Neural progenitor cell (in vitro differentiated cells): ENCODE measurements at regions not wholly inside any gene's neighbourhood (a gene's known extent, or its start where the extent isn't known, plus 50 kb on each side); places are given as distances from the start of the nearest gene placed in this dataset.

ENCODE experiments used
- CTCF ChIP-seq: fragments of 200-600 bp; sonication (generic); IDR thresholded peaks from 2 replicates; pipeline ENCODE4 v1.5.1; 2017; ENCODE audit warnings: antibody characterized with exemption, mild to moderate bottlenecking
- EZH2phosphoT487 ChIP-seq: fragments of 200-600 bp; sonication (generic); IDR thresholded peaks from 2 replicates; pipeline ENCODE4 v1.6.1; 2017; ENCODE audit warnings: antibody characterized with exemption

GRCh38 chr10:29809383-29809782, 174.6 kb upstream of the SVIL start:
- TF ChIP-seq CTCF (no peak), EZH2phosphoT487 (no peak)
